ENCODE measurements at regions not wholly inside any gene's neighbourhood (a gene's known extent, or its start where the extent isn't known, plus 50 kb on each side); places are given as distances from the start of the nearest gene placed in this dataset.
A peak's percentile ranks its signal among the peaks of the same experiment; 100 is the strongest.

GRCh38 chr2:217110550-217110949, 250.7 kb upstream of the TNP1 start:
- DNase-seq (ENCODE audit: extremely low read depth, low read depth): no peak

- DNase-seq (ENCODE audit: extremely low read depth, low read depth): no peak
Observed at GRCh38 chr2:217108575-217109027, 248.7 kb upstream of the TNP1 start.

GRCh38 chr2:217108086-217108485, 248.2 kb upstream of the TNP1 start:
- DNase-seq (ENCODE audit: extremely low read depth, low read depth): no peak

GRCh38 chr2:217107480-217107879, 247.6 kb upstream of the TNP1 start:
- DNase-seq (ENCODE audit: extremely low read depth, low read depth): no peak

GRCh38 chr2:217106650-217107014, 246.8 kb upstream of the TNP1 start:
- peak; percentile 20 for DNase-seq (ENCODE audit: extremely low read depth, low read depth)

GRCh38 chr2:217105733-217106649, 246.1 kb upstream of the TNP1 start:
- peak; percentile 84 for DNase-seq (ENCODE audit: extremely low read depth, low read depth)

GRCh38 chr2:217103752-217104545, 244.1 kb upstream of the TNP1 start:
- DNase-seq (ENCODE audit: extremely low read depth, low read depth): no peak

- DNase-seq (ENCODE audit: extremely low read depth, low read depth): no peak
Observed at GRCh38 chr2:217102956-217103355, 243.1 kb upstream of the TNP1 start.

- DNase-seq (ENCODE audit: extremely low read depth, low read depth): no peak
Observed at GRCh38 chr2:217101972-217102371, 242.1 kb upstream of the TNP1 start.

GRCh38 chr2:217099561-217099960, 239.7 kb upstream of the TNP1 start:
- DNase-seq (ENCODE audit: extremely low read depth, low read depth): peak; percentile 33

GRCh38 chr2:217098435-217098834, 238.6 kb upstream of the TNP1 start:
- DNase-seq (ENCODE audit: extremely low read depth, low read depth): no peak

GRCh38 chr2:217097346-217097745, 237.5 kb upstream of the TNP1 start:
- no peak for DNase-seq (ENCODE audit: extremely low read depth, low read depth)

- no peak for DNase-seq (ENCODE audit: extremely low read depth, low read depth)
Observed at GRCh38 chr2:217096474-217097225, 236.8 kb upstream of the TNP1 start.

- DNase-seq (ENCODE audit: extremely low read depth, low read depth): no peak
Observed at GRCh38 chr2:217095511-217096205, 235.8 kb upstream of the TNP1 start.

- DNase-seq (ENCODE audit: extremely low read depth, low read depth): no peak
Observed at GRCh38 chr2:217092710-217093379, 233.0 kb upstream of the TNP1 start.

- no peak for DNase-seq (ENCODE audit: extremely low read depth, low read depth)
Observed at GRCh38 chr2:217091531-217091930, 231.7 kb upstream of the TNP1 start.

- no peak for DNase-seq (ENCODE audit: extremely low read depth, low read depth)
Observed at GRCh38 chr2:217090884-217091283, 231.0 kb upstream of the TNP1 start.

- DNase-seq (ENCODE audit: extremely low read depth, low read depth): no peak
Observed at GRCh38 chr2:217090024-217090473, 230.2 kb upstream of the TNP1 start.

GRCh38 chr2:217086718-217087117, 226.9 kb upstream of the TNP1 start:
- no peak for DNase-seq (ENCODE audit: extremely low read depth, low read depth)

GRCh38 chr2:217086038-217086522, 226.2 kb upstream of the TNP1 start:
- no peak for DNase-seq (ENCODE audit: extremely low read depth, low read depth)
